Mesendoderm (in vitro differentiated cells): ENCODE measurements at regions not wholly inside any gene's neighbourhood (a gene's known extent, or its start where the extent isn't known, plus 50 kb on each side); places are given as distances from the start of the nearest gene placed in this dataset.

Source experiments
- DNase-seq: peaks from one replicate; pipeline ENCODE4 v3.0.0; 2013
- H2AK5ac ChIP-seq: 2 replicates; pipeline ENCODE4 v1.6.1; 2013; ENCODE audit warnings: low read length, inconsistent platforms
- H2BK120ac ChIP-seq: 2 replicates; pipeline ENCODE4 v1.6.1; 2013; ENCODE audit warnings: low read depth, mild to moderate bottlenecking, low read length, moderate library complexity, mixed read lengths
- H2BK15ac ChIP-seq: replicated peaks from 2 replicates; pipeline ENCODE4 v1.6.1; 2013; ENCODE audit warnings: low read depth, mild to moderate bottlenecking, moderate library complexity
- H2BK5ac ChIP-seq: 2 replicates; pipeline ENCODE4 v1.6.1; 2013; ENCODE audit warnings: low read length, inconsistent platforms
- H3K18ac ChIP-seq: 2 replicates; pipeline ENCODE4 v1.6.1; 2013; ENCODE audit warnings: mild to moderate bottlenecking, low read length, mixed read lengths
- H3K23ac ChIP-seq: one replicate; pipeline ENCODE4 v1.6.1; 2013; ENCODE audit warnings: low read length
- H3K27ac ChIP-seq: 2 replicates; pipeline ENCODE4 v1.5.1; 2013; ENCODE audit warnings: low read depth, mild to moderate bottlenecking, inconsistent platforms, low read length, moderate library complexity
- H3K27me3 ChIP-seq: 2 replicates; pipeline ENCODE4 v1.6.1; 2013; ENCODE audit warnings: low read length, control low read depth, mild to moderate bottlenecking, inconsistent platforms; ENCODE audit not compliant: insufficient read depth, poor library complexity
- H3K36me3 ChIP-seq: 2 replicates; pipeline ENCODE4 v1.6.1; 2013; ENCODE audit warnings: low read length, inconsistent platforms; ENCODE audit not compliant: control insufficient read depth, insufficient read depth
- H3K4ac ChIP-seq: one replicate; pipeline ENCODE4 v1.6.1; 2013; ENCODE audit warnings: low read depth, mild to moderate bottlenecking, low read length, moderate library complexity
- H3K4me1 ChIP-seq: 2 replicates; pipeline ENCODE4 v1.6.1; 2013; ENCODE audit warnings: low read depth, low read length, inconsistent platforms; ENCODE audit not compliant: control insufficient read depth
- H3K4me2 ChIP-seq: 2 replicates; pipeline ENCODE4 v1.6.1; 2013; ENCODE audit warnings: low read length
- H3K4me3 ChIP-seq: 2 replicates; pipeline ENCODE4 v1.5.1; 2013; ENCODE audit warnings: mild to moderate bottlenecking, low read length
- H3K56ac ChIP-seq: one replicate; pipeline ENCODE4 v1.6.1; 2013; ENCODE audit warnings: low read length
- H3K79me1 ChIP-seq: 2 replicates; pipeline ENCODE4 v1.6.1; 2013; ENCODE audit warnings: low read length, inconsistent platforms
- H3K79me2 ChIP-seq: 2 replicates; pipeline ENCODE4 v1.6.1; 2013; ENCODE audit warnings: mild to moderate bottlenecking, low read length; ENCODE audit not compliant: control insufficient read depth, insufficient read depth
- H3K9ac ChIP-seq: 2 replicates; pipeline ENCODE4 v1.6.1; 2013; ENCODE audit warnings: low read length, inconsistent platforms
- H4K5ac ChIP-seq: one replicate; pipeline ENCODE4 v1.6.1; 2013; ENCODE audit warnings: low read length
- H4K8ac ChIP-seq: one replicate; pipeline ENCODE4 v1.6.1; 2013; ENCODE audit warnings: low read depth, mild to moderate bottlenecking, control low read depth, low read length, moderate library complexity
- WGBS: extraction: QIAGEN DNeasy Blood & Tissue Kit; methylation state at CpG from one replicate; pipeline ENCODE4 v1.1.7; 2013; ENCODE audit warnings: low lambda C conversion rate, missing lambda C conversion rate; ENCODE audit not compliant: insufficient coverage; ENCODE audit errors: extremely low coverage; 5-methylcytosine and 5-hydroxymethylcytosine counted together

DNA sequence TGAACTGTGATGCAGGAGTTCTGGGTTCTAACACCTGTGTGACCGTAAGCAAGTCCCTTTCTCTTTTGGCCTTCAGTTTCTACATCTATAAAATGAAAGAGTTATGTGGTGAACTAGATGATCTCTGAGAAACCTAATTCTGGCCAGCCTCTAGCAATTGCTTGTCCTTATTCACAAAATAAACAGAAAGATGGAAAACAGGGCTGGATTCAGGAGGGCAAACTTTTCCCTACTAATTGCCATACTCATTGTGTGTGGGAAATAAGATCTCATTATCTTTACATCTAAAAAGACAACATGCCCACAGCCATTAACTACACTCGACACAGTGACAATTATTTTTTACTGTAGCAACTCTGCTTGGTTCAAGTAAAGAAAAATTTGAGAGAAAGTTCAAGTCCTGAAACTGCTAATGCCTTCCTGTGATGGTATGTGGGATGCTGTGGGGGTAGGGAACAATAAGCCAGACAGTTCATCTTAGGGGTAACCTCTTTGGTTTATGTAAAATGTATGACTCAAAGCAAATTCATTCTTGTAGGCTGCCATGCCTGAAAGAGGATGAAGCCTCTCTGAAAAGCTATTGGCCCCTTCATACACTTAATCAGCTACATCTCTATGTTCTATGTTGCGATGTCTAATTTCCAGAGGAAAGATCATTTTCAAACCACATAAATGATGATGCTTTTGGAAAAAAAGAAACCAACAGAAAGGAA is 177.6 kb upstream of the BCL6 start:
- Histone ChIP-seq H2BK15ac (no peak overlapping the region), H3K4ac (no peak overlapping the region), H3K79me1 (no peaks in the 10 kb centered on the region), H4K8ac (no peak overlapping the region), H3K27ac (no peak overlapping the region), H4K5ac (no peak overlapping the region), H3K79me2 (no peaks in the 10 kb centered on the region), H3K27me3 (no peaks in the 10 kb centered on the region), H3K56ac (no peak overlapping the region), H2BK120ac (no peak overlapping the region), H2BK5ac (no peak overlapping the region), H3K23ac (no peak overlapping the region), H3K36me3 (no peaks in the 10 kb centered on the region), H3K9ac (no peak overlapping the region), H3K4me1 (no peaks in the 10 kb centered on the region), H3K4me2 (no peak overlapping the region), H3K4me3 (no peak overlapping the region), H2AK5ac (no peak overlapping the region), H3K18ac (no peak overlapping the region)
- WGBS = no CpG with 5 or more reads among the region's 3 CpGs
- DNase-seq = no peak

DNA sequence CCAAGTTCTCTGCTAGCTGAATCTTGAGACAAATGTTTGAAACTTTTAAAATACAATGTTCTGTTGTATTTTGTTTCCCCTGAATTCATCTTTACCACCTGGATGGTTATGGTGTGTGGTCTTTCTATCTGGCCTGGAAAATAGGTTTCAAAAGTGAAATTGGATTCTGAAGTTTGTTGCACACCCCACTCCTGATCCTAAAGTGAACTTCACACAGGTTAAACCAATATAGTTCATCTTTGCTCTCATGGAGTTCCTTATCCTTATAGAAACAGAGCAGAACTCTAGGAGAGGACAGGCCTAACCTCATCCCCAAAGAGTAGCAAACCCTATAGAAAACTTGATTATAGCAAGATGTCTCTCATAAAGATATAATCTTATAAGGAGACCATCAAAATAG is 179.4 kb upstream of the BCL6 start:
- Histone ChIP-seq H3K23ac (no peak overlapping the region), H3K27ac (no peak overlapping the region), H3K27me3 (no peaks in the 10 kb centered on the region), H2AK5ac (no peak overlapping the region), H3K36me3 (no peaks in the 10 kb centered on the region), H3K56ac (no peak overlapping the region), H3K4me1 (no peaks in the 10 kb centered on the region), H3K4ac (no peak overlapping the region), H3K18ac (no peak overlapping the region), H2BK120ac (no peak overlapping the region), H3K79me2 (no peaks in the 10 kb centered on the region), H3K9ac (no peak overlapping the region), H4K8ac (no peak overlapping the region), H3K4me3 (no peak overlapping the region), H3K4me2 (no peak overlapping the region), H2BK15ac (no peak overlapping the region), H3K79me1 (no peaks in the 10 kb centered on the region), H4K5ac (no peak overlapping the region), H2BK5ac (no peak overlapping the region)
- no peak for DNase-seq

DNA sequence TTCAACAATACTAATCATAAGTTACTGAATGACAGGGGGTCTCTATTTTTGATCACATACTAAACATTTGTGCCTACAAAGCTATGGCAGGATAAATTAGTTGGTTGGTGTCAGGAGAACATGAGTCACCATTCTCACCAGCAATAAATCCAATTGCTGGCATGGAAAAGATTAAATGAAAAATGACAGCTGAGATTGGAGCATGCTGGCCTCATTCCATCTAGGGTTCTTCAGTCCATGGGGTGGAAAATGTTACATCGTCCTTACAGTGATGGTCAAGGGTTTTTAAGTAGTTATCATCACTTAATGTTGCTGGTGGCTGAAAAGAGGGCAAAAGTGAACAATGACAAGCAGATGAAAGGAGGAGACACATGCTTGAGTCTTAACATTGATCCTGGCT is 180.1 kb upstream of the BCL6 start:
- no CpG with 5 or more reads among the region's 1 CpG for WGBS
- Histone ChIP-seq H3K4me3 (no peak overlapping the region), H2BK5ac (no peak overlapping the region), H3K56ac (no peak overlapping the region), H4K5ac (no peak overlapping the region), H3K23ac (no peak overlapping the region), H2BK15ac (no peak overlapping the region), H3K4ac (no peak overlapping the region), H4K8ac (no peak overlapping the region), H2BK120ac (no peak overlapping the region), H3K4me2 (no peak overlapping the region), H3K79me2 (no peaks in the 10 kb centered on the region), H2AK5ac (no peak overlapping the region), H3K27ac (no peak overlapping the region), H3K9ac (no peak overlapping the region), H3K79me1 (no peaks in the 10 kb centered on the region), H3K36me3 (no peaks in the 10 kb centered on the region), H3K18ac (no peak overlapping the region), H3K27me3 (no peaks in the 10 kb centered on the region), H3K4me1 (no peaks in the 10 kb centered on the region)
- DNase-seq = no peak

DNA sequence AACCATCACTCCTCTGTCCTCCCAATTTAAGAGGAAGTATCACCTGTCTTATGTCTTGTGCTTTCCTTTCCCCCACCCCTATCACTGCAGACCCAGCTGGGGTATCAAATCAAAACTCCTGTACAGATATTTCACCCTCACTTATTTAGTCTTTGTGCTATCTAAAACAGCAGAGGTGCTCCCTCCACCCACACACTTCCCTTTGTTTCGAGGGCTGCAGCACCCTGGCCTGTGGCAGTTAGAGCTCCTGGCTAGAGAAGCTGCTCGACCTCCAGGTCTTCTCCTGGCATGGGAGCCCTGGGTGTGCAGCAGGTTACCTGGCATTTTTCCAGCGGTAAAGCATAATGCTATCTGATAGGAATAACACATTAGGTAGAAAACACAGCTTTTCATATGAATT is 181.4 kb upstream of the BCL6 start:
- Histone ChIP-seq H3K4ac (no peak overlapping the region), H3K27me3 (no peaks in the 10 kb centered on the region), H2BK120ac (no peak overlapping the region), H2BK15ac (no peak overlapping the region), H3K9ac (no peak overlapping the region), H3K4me2 (no peak overlapping the region), H3K18ac (no peak overlapping the region), H2BK5ac (no peak overlapping the region), H3K4me3 (no peak overlapping the region), H3K36me3 (no peaks in the 10 kb centered on the region), H2AK5ac (no peak overlapping the region), H3K56ac (no peak overlapping the region), H3K4me1 (no peaks in the 10 kb centered on the region), H3K79me2 (no peaks in the 10 kb centered on the region), H3K79me1 (no peaks in the 10 kb centered on the region), H3K23ac (no peak overlapping the region), H4K8ac (no peak overlapping the region), H3K27ac (no peak overlapping the region), H4K5ac (no peak overlapping the region)
- DNase-seq = no peak
- WGBS = no CpG with 5 or more reads among the region's 3 CpGs

DNA sequence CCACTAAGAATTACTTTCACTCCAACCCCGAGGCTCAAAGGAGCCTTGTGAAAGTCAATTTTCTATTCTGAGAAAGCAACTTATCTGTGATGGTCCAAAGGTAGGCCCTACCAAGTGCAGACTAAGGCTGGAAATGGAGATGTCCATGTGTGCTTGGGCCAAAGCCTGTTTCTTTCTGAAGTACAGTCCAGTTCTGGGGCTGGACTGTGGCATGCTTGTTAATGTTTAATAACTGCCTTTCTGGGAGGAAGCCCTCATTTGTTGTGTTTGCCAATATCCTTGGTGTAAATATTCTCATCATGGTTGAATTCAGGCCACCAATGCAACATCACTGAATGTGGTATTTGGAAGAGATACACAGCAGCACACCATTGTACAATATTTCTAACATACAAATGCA is 182.3 kb upstream of the BCL6 start:
- Histone ChIP-seq H3K79me1 (no peaks in the 10 kb centered on the region), H2AK5ac (no peak overlapping the region), H3K4me3 (no peak overlapping the region), H3K4me2 (no peak overlapping the region), H3K4ac (no peak overlapping the region), H3K4me1 (no peaks in the 10 kb centered on the region), H2BK5ac (no peak overlapping the region), H3K23ac (no peak overlapping the region), H2BK15ac (no peak overlapping the region), H3K36me3 (no peaks in the 10 kb centered on the region), H3K79me2 (no peaks in the 10 kb centered on the region), H4K5ac (no peak overlapping the region), H3K27me3 (no peaks in the 10 kb centered on the region), H3K27ac (no peak overlapping the region), H3K56ac (no peak overlapping the region), H2BK120ac (no peak overlapping the region), H3K9ac (no peak overlapping the region), H4K8ac (no peak overlapping the region), H3K18ac (no peak overlapping the region)
- no CpG with 5 or more reads among the region's 1 CpG for WGBS
- DNase-seq = no peak

DNA sequence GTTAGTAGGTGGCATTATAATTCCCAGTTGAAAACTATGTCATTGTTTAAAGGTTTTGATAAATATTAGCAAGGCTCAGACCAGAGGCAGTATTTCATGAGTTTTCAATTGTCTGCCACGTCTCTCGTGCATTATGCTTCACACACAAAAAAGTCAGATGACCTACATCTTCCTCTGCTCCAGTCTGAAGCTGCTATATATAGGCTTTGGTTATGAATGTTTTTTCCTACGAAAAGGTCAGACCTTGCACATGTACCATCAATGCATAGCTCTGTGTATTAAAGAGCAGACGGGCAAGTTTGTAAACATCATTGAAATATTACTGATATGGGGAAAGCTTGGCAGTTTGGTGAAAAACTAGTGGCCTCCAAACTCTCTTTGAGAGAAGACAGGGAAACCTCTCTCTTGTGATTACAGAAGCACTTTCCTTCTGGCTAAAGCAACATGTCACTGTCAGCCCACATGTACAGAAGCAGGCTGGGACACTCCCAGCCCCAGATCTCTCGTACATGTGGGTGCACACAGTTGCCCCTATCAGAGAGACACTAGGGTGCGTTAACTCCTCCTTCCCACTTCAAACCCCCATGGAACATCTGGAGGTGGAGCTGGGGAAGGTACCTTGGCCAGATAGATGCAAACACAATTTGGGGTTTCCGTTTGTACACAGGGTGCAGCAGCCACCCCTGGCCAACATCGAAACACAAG is 184.0 kb upstream of the BCL6 start:
- Histone ChIP-seq H3K4me3 (no peak overlapping the region), H4K8ac (no peak overlapping the region), H3K27ac (no peak overlapping the region), H3K27me3 (no peaks in the 10 kb centered on the region), H2BK120ac (no peak overlapping the region), H4K5ac (no peak overlapping the region), H2BK15ac (no peak overlapping the region), H3K36me3 (no peaks in the 10 kb centered on the region), H3K9ac (no peak overlapping the region), H3K4me1 (no peaks in the 10 kb centered on the region), H3K18ac (no peak overlapping the region), H3K56ac (no peak overlapping the region), H3K4me2 (no peak overlapping the region), H3K4ac (no peak overlapping the region), H2AK5ac (no peak overlapping the region), H3K23ac (no peak overlapping the region), H2BK5ac (no peak overlapping the region), H3K79me1 (no peaks in the 10 kb centered on the region), H3K79me2 (no peaks in the 10 kb centered on the region)
- DNase-seq = no peak
- no CpG with 5 or more reads among the region's 8 CpGs for WGBS
